PC-3 (cell line): ENCODE measurements at regions not wholly inside any gene's neighbourhood (a gene's known extent, or its start where the extent isn't known, plus 50 kb on each side); places are given as distances from the start of the nearest gene placed in this dataset.

Source experiments
- ATAC-seq: fragments of 200-7000 bp; cut with Tn5 transposase; 2 replicates; pipeline ENCODE4 v1.9.1; 2020; ENCODE audit warnings: mild to moderate bottlenecking, moderate library complexity
- BruUV-seq: library from RNA; stranded (reverse); fragments of 400-500 nt; replicated peaks from 2 replicates; lab custom pipeline; 2021; lab: Mats Ljungman, UMichigan
- CTCF ChIA-PET: fragments of 300-600 bp; sonication (Branson Sonifier 250); formaldehyde crosslinking; loops from one replicate; lab custom pipeline; 2022; ENCODE audit warnings: antibody characterized with exemption; lab: Charles Lee
- POLR2A ChIA-PET: fragments of 300-600 bp; sonication (Branson Sonifier 250); formaldehyde crosslinking; loops from one replicate; lab custom pipeline; 2022; ENCODE audit warnings: antibody characterized with exemption; ENCODE audit not compliant: unreplicated experiment; lab: Charles Lee
- DNase-seq: peaks from one replicate; pipeline ENCODE4 v3.0.0-alpha.2; 2015
- H2AFZ ChIP-seq: fragments of 300-600 bp; sonication (generic); 2 replicates; pipeline ENCODE4 v1.6.0; 2016; ENCODE audit warnings: antibody characterized with exemption, low read length
- H3F3A ChIP-seq: fragments of 300-600 bp; sonication (generic); one replicate; pipeline ENCODE4 v1.6.0; 2017; ENCODE audit warnings: antibody characterized with exemption, low read length, control low read depth, mild to moderate bottlenecking; ENCODE audit not compliant: unreplicated experiment
- H3K27ac ChIP-seq: fragments of 300-600 bp; sonication (generic); 2 replicates; pipeline ENCODE4 v1.5.1; 2016; ENCODE audit warnings: mild to moderate bottlenecking, low read length
- H3K27me3 ChIP-seq: fragments of 300-600 bp; sonication (generic); 2 replicates; pipeline ENCODE4 v1.6.1; 2016; ENCODE audit warnings: low read length, mixed read lengths
- H3K36me3 ChIP-seq: fragments of 300-600 bp; sonication (generic); 2 replicates; pipeline ENCODE4 v1.6.1; 2016; ENCODE audit warnings: low read depth, mixed run types, low read length, mixed read lengths
- H3K4me1 ChIP-seq: fragments of 300-600 bp; sonication (generic); 2 replicates; pipeline ENCODE4 v1.5.1; 2016; ENCODE audit warnings: low read length; ENCODE audit not compliant: insufficient read depth
- H3K4me2 ChIP-seq: fragments of 300-600 bp; sonication (generic); 2 replicates; pipeline ENCODE4 v1.6.0; 2016; ENCODE audit warnings: low read length
- H3K4me3 ChIP-seq: fragments of 300-600 bp; sonication (generic); 2 replicates; pipeline ENCODE4 v1.5.1; 2016; ENCODE audit warnings: mild to moderate bottlenecking, low read length, mixed read lengths
- H3K79me2 ChIP-seq: fragments of 300-600 bp; sonication (generic); 2 replicates; pipeline ENCODE4 v1.6.1; 2017; ENCODE audit warnings: low read length, mixed read lengths
- H3K9ac ChIP-seq: fragments of 300-600 bp; sonication (generic); 2 replicates; pipeline ENCODE4 v1.6.0; 2016; ENCODE audit warnings: mild to moderate bottlenecking, low read length
- H3K9me2 ChIP-seq: fragments of 300-600 bp; sonication (generic); replicated peaks from 2 replicates; pipeline ENCODE4 v1.6.1; 2016; ENCODE audit warnings: mixed run types, low read length, mixed read lengths
- H3K9me3 ChIP-seq: fragments of 300-600 bp; sonication (generic); 2 replicates; pipeline ENCODE4 v1.6.1; 2016; ENCODE audit warnings: low read length, mixed read lengths
- H4K20me1 ChIP-seq: fragments of 300-600 bp; sonication (generic); 2 replicates; pipeline ENCODE4 v1.6.1; 2016; ENCODE audit warnings: low read length, mixed read lengths
- CTCF ChIP-seq: fragments of 300-600 bp; sonication (generic); conservative IDR thresholded peaks from 2 replicates; pipeline ENCODE4 v1.5.1; 2017; ENCODE audit warnings: antibody characterized with exemption, low read depth, mild to moderate bottlenecking, low read length
- EZH2 ChIP-seq: fragments of 300-600 bp; sonication (generic); IDR thresholded peaks from one replicate; pipeline ENCODE4 v1.6.1; 2017; ENCODE audit warnings: antibody characterized with exemption, mild to moderate bottlenecking, low read length; ENCODE audit not compliant: unreplicated experiment
- EZH2phosphoT487 ChIP-seq: fragments of 300-600 bp; sonication (generic); IDR thresholded peaks from 2 replicates; pipeline ENCODE4 v1.6.1; 2018; ENCODE audit warnings: mild to moderate bottlenecking, antibody characterized with exemption, low read length, borderline replicate concordance
- intact Hi-C: fragments of 100-400 bp; cut with micrococcal nuclease; formaldehyde crosslinking; loops from 2 replicates; pipeline ENCODE4 v1.9.0; 2023

GRCh38 chr16:79310710-79311109, 289.8 kb downstream of the MAF start:
- H3K4me1 ChIP-seq, result no peaks in the 10 kb centered on the region
- intact Hi-C loops, result no loop called here
- no peaks in the 10 kb centered on the region for H3K36me3 ChIP-seq
- no peak overlapping the region for H2AFZ ChIP-seq
- ChIA-PET POLR2A (no interaction called here), CTCF (no interaction called here)
- no TSS peak for BruUV-seq
- ATAC-seq (no peak), DNase-seq (no peak)
- no peak overlapping the region for H3K4me3 ChIP-seq
- H3K9me3 ChIP-seq, result no peaks in the 10 kb centered on the region
- H3K27ac ChIP-seq, result no peak overlapping the region
- no peak for TF ChIP-seq EZH2
- no peak for TF ChIP-seq CTCF
- TF ChIP-seq EZH2phosphoT487, result no peak
- H3K9ac ChIP-seq, result no peak overlapping the region
- no peak overlapping the region for H3K4me2 ChIP-seq
- H3K9me2 ChIP-seq, result no peaks in the 10 kb centered on the region
- peaks cover 10% of the 10 kb centered on the region; the same call in 1 of the 2 replicates for H3K27me3 ChIP-seq
- H4K20me1 ChIP-seq, result no peaks in the 10 kb centered on the region
- no peaks in the 10 kb centered on the region for H3F3A ChIP-seq
- no peaks in the 10 kb centered on the region for H3K79me2 ChIP-seq

GRCh38 chr16:79309606-79310005, 290.9 kb downstream of the MAF start:
- H2AFZ ChIP-seq, result no peak overlapping the region
- no peaks in the 10 kb centered on the region for H3K9me2 ChIP-seq
- ATAC-seq (no peak), DNase-seq (no peak)
- no TSS peak for BruUV-seq
- ChIA-PET POLR2A (no interaction called here), CTCF (no interaction called here)
- no peaks in the 10 kb centered on the region for H3F3A ChIP-seq
- H3K27me3 ChIP-seq, result peaks cover 10% of the 10 kb centered on the region; the same call in 1 of the 2 replicates
- H3K36me3 ChIP-seq, result no peaks in the 10 kb centered on the region
- H4K20me1 ChIP-seq, result no peaks in the 10 kb centered on the region
- no peaks in the 10 kb centered on the region for H3K79me2 ChIP-seq
- intact Hi-C loops, result no loop called here
- H3K4me3 ChIP-seq, result no peak overlapping the region
- no peaks in the 10 kb centered on the region for H3K4me1 ChIP-seq
- H3K27ac ChIP-seq, result no peak overlapping the region
- no peaks in the 10 kb centered on the region for H3K9me3 ChIP-seq
- H3K9ac ChIP-seq, result no peak overlapping the region
- no peak overlapping the region for H3K4me2 ChIP-seq
- TF ChIP-seq EZH2 (no peak), EZH2phosphoT487 (no peak), CTCF (no peak)

GRCh38 chr16:79307214-79307613, 293.3 kb downstream of the MAF start:
- Histone ChIP-seq H3K4me2 (no peak overlapping the region), H3K9ac (no peak overlapping the region), H3K27ac (no peak overlapping the region), H3K4me1 (no peaks in the 10 kb centered on the region), H2AFZ (no peak overlapping the region), H3F3A (no peaks in the 10 kb centered on the region), H3K9me2 (no peaks in the 10 kb centered on the region), H3K27me3 (peaks cover 10% of the 10 kb centered on the region; the same call in 1 of the 2 replicates), H4K20me1 (no peaks in the 10 kb centered on the region), H3K79me2 (no peaks in the 10 kb centered on the region), H3K4me3 (no peak overlapping the region), H3K36me3 (no peaks in the 10 kb centered on the region), H3K9me3 (no peaks in the 10 kb centered on the region)
- intact Hi-C loops, result no loop called here
- CTCF ChIA-PET, result no interaction called here
- DNase-seq (no peak), ATAC-seq (no peak)
- TF ChIP-seq EZH2 (no peak), EZH2phosphoT487 (no peak), CTCF (no peak)
- BruUV-seq, result no TSS peak
- POLR2A ChIA-PET, result no interaction called here
